ENCODE measurements at regions not wholly inside any gene's neighbourhood (a gene's known extent, or its start where the extent isn't known, plus 50 kb on each side); places are given as distances from the start of the nearest gene placed in this dataset.

DNA sequence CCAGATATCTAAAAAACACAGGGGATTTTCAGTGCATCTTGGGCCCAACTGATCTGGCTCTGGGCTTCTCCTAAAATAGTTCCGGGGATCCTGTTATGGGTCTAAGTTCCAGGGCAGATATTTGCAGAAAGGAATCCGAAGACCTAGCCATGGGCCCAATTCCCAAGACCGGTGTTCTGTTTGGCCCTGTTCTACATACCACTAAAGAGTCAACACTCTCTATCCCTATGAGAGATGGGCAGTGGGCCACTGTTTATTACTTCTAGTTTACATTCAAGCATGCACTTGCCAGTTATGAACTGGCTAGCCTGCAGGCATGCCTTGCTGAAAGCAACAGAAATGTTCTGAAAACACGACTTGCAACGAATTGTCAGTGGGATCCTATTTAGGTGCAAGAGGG is 87.4 kb upstream of the PLCB4 start:
- TF ChIP-seq POLR2A (IDR thresholded peaks at IDR 0.05; ENCODE audit: control extremely low read depth in 1 of 2, low read depth in 2 of 2, low read length in 2 of 2), result no peak
- no peak for TF ChIP-seq RNF2 (IDR thresholded peaks at IDR 0.05; ENCODE audit: borderline replicate concordance, low read depth, low read length, missing control alignments, poor library complexity, severe bottlenecking)
- TF ChIP-seq CREB1 (IDR thresholded peaks at IDR 0.05), result no peak
- TF ChIP-seq TAF1 (IDR thresholded peaks at IDR 0.05; ENCODE audit: low read depth, low read length), result no peak
